OCI-M2 (cell line): ENCODE measurements at regions not wholly inside any gene's neighbourhood (a gene's known extent, or its start where the extent isn't known, plus 50 kb on each side); places are given as distances from the start of the nearest gene placed in this dataset.
"Not testable (repeated sequence)": the region's sequence is repeated elsewhere in the genome, so short reads cannot be mapped to it uniquely, and the experiment has no call there.

ENCODE experiments used
- DNase-seq: peaks from one replicate; lab custom pipeline; 2025; ENCODE audit not compliant: unreplicated experiment; lab: John Stamatoyannopoulos, UW

GRCh38 chr6:84837068-84837866 is 72.9 kb upstream of the TBX18 start:
- not testable (repeated sequence) for DNase-seq

GRCh38 chr6:84836366-84836765 is 72.0 kb upstream of the TBX18 start:
- no peak for DNase-seq

- DNase-seq: no peak
These were observed 70.9 kb upstream of the TBX18 start for GRCh38 chr6:84835340-84835739.

- DNase-seq: not testable (repeated sequence)
These were observed 67.5 kb upstream of the TBX18 start for GRCh38 chr6:84831924-84832323.

- DNase-seq: no peak
These were observed 61.1 kb upstream of the TBX18 start for GRCh38 chr6:84825461-84825860.

GRCh38 chr6:84821314-84821713 is 56.9 kb upstream of the TBX18 start:
- not testable (repeated sequence) for DNase-seq

GRCh38 chr6:84816741-84817140 is 52.3 kb upstream of the TBX18 start:
- no peak for DNase-seq

GRCh38 chr6:84815896-84816735 is 51.7 kb upstream of the TBX18 start:
- DNase-seq: no peak
